GM23338 (cell line): ENCODE measurements at regions not wholly inside any gene's neighbourhood (a gene's known extent, or its start where the extent isn't known, plus 50 kb on each side); places are given as distances from the start of the nearest gene placed in this dataset.
A peak's percentile ranks its signal among the peaks of the same experiment; 100 is the strongest.

Source experiments
- ATAC-seq: fragments of 200-7000 bp; cut with Tn5 transposase; 3 replicates; pipeline ENCODE4 v1.9.1; 2020
- DNase-seq: peaks from one replicate; pipeline ENCODE4 v3.0.0-alpha.2; 2015; ENCODE audit warnings: low spot score
- H2AFZ ChIP-seq: fragments of 200-600 bp; sonication (generic); 2 replicates; pipeline ENCODE4 v1.8.0; 2016; ENCODE audit warnings: antibody characterized with exemption, mild to moderate bottlenecking, moderate library complexity
- H3F3A ChIP-seq: fragments of 200-600 bp; sonication (generic); replicated peaks from 2 replicates; pipeline ENCODE4 v1.8.0; 2017; ENCODE audit warnings: antibody characterized with exemption, mixed run types, low read depth
- H3K27ac ChIP-seq: fragments of 200-600 bp; sonication (generic); 2 replicates; pipeline ENCODE4 v1.6.1; 2016; ENCODE audit warnings: low read depth
- H3K27me3 ChIP-seq: fragments of 200-600 bp; sonication (generic); 2 replicates; pipeline ENCODE4 v1.8.0; 2016; ENCODE audit warnings: mild to moderate bottlenecking, mixed run types, moderate library complexity; ENCODE audit not compliant: insufficient read depth
- H3K36me3 ChIP-seq: fragments of 200-600 bp; sonication (generic); 2 replicates; pipeline ENCODE4 v1.8.0; 2016; ENCODE audit warnings: mild to moderate bottlenecking; ENCODE audit not compliant: insufficient read depth
- H3K4me1 ChIP-seq: fragments of 200-600 bp; sonication (generic); 2 replicates; pipeline ENCODE4 v1.8.0; 2016; ENCODE audit warnings: mild to moderate bottlenecking, moderate library complexity; ENCODE audit not compliant: insufficient read depth
- H3K4me2 ChIP-seq: fragments of 200-600 bp; sonication (generic); 2 replicates; pipeline ENCODE4 v1.7.1; 2017; ENCODE audit warnings: mixed run types
- H3K4me3 ChIP-seq: fragments of 200-600 bp; sonication (generic); 2 replicates; pipeline ENCODE4 v1.6.1; 2016; ENCODE audit warnings: mixed run types
- H3K79me2 ChIP-seq: fragments of 200-600 bp; sonication (generic); replicated peaks from 2 replicates; pipeline ENCODE4 v1.8.0; 2017; ENCODE audit warnings: mild to moderate bottlenecking; ENCODE audit not compliant: insufficient read depth
- H3K9me2 ChIP-seq: fragments of 200-600 bp; sonication (generic); 2 replicates; pipeline ENCODE4 v1.8.0; 2017; ENCODE audit not compliant: insufficient read depth
- H4K20me1 ChIP-seq: fragments of 200-600 bp; sonication (generic); replicated peaks from 2 replicates; pipeline ENCODE4 v1.8.0; 2017; ENCODE audit warnings: mild to moderate bottlenecking; ENCODE audit not compliant: insufficient read depth
- H3K27ac Mint-ChIP-seq: 2 replicates; pipeline ENCODE4 v1.8.0; 2020; ENCODE audit warnings: inconsistent platforms, mild to moderate bottlenecking, moderate library complexity, mixed read lengths
- H3K27me3 Mint-ChIP-seq: 3 replicates; pipeline ENCODE4 v1.8.0; 2022; ENCODE audit warnings: low read depth, mild to moderate bottlenecking, moderate library complexity, mixed read lengths, inconsistent platforms; ENCODE audit not compliant: insufficient read depth, poor library complexity
- H3K36me3 Mint-ChIP-seq: 3 replicates; pipeline ENCODE4 v1.8.0; 2021; ENCODE audit warnings: low read depth, mild to moderate bottlenecking, inconsistent platforms, moderate library complexity, mixed read lengths
- H3K4me1 Mint-ChIP-seq: 3 replicates; pipeline ENCODE4 v1.8.0; 2020; ENCODE audit warnings: mild to moderate bottlenecking, inconsistent platforms, mixed read lengths
- H3K4me3 Mint-ChIP-seq: 3 replicates; pipeline ENCODE4 v1.8.0; 2021; ENCODE audit warnings: moderate library complexity, mild to moderate bottlenecking, inconsistent platforms, mixed read lengths
- H3K9me3 Mint-ChIP-seq: 3 replicates; pipeline ENCODE4 v1.8.0; 2020; ENCODE audit warnings: moderate library complexity, mild to moderate bottlenecking, inconsistent platforms, mixed read lengths
- CREB1 ChIP-seq: fragments of 250-450 bp; sonication (Bioruptor Pico); IDR thresholded peaks from 2 replicates; pipeline ENCODE4 v1.5.0; 2020; ENCODE audit warnings: low read depth, mild to moderate bottlenecking, moderate library complexity
- EZH2phosphoT487 ChIP-seq: fragments of 200-600 bp; sonication (generic); IDR thresholded peaks from one replicate; pipeline ENCODE4 v1.8.1; 2018; ENCODE audit warnings: antibody characterized with exemption; ENCODE audit not compliant: unreplicated experiment
- POLR2AphosphoS5 ChIP-seq: IDR thresholded peaks from 2 replicates; pipeline ENCODE4 v1.6.1; 2016; ENCODE audit warnings: antibody characterized with exemption, low read depth
- ZNF331 ChIP-seq: fragments of 250-450 bp; sonication (Bioruptor Pico); IDR thresholded peaks from 2 replicates; pipeline ENCODE4 v1.5.0; 2020; ENCODE audit warnings: low read depth, mild to moderate bottlenecking, moderate library complexity
- TF ChIP-seq, protein P1 (sequence below): IDR thresholded peaks from 2 replicates; pipeline ENCODE4 v1.6.1; 2016; ENCODE audit warnings: antibody characterized with exemption
- TF ChIP-seq, protein P2 (sequence below): fragments of 250-450 bp; sonication (Bioruptor Pico); IDR thresholded peaks from 2 replicates; pipeline ENCODE4 v1.5.0; 2020; ENCODE audit warnings: mild to moderate bottlenecking, moderate library complexity
- TF ChIP-seq, protein P3 (sequence below), 2 experiments: fragments of 200-600 bp in 1 of 2; sonication (generic) in 1 of 2; conservative IDR thresholded peaks; 2 replicates each; pipeline versions ENCODE4 v1.5.1 to v1.6.1; 2016 to 2017; ENCODE audit warnings: antibody characterized with exemption in 2 of 2, low read depth in 2 of 2, mild to moderate bottlenecking in 2 of 2, moderate library complexity in 1 of 2

DNA sequence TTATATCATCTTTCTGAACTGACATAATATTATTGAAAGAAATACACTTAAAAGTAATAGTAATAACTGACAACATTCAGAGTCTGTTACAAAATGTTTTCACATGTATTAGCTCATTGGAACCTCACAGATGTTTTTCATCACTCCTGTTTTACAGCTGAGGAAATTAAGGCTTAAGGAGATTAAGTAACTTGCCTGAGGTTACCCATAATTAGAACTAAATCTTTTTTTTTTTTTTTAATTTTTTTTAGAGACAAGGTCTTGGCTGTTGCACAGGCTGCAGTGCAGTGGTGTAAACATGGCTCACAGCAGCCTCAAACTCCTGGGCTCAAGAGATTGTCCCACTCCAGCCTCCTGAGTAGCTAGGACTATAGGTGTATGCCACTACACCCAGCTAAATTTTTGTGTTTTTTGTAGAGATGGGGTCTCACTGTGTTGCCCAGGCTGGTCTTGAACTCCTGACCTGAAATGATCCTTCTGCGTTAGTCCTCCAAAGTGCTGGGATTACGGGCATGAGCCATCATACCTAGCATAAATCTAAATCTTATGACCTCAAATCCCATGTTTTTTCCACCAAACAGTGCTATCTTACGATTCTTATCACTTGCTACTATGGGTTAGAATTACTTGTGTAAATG, 64.7 kb upstream of the MACF1 start:
- H3K27me3 Mint-ChIP-seq = peaks cover 5% of the 10 kb centered on the region
- peaks cover 14% of the 10 kb centered on the region; the same call in 1 of the 3 replicates for H3K36me3 Mint-ChIP-seq
- peaks cover 36% of the 10 kb centered on the region for H3K4me1 ChIP-seq
- H2AFZ ChIP-seq = no peak overlapping the region
- peaks cover 51% of the 10 kb centered on the region for H3K4me1 Mint-ChIP-seq
- H3F3A ChIP-seq = peaks cover 16% of the 10 kb centered on the region
- no peaks in the 10 kb centered on the region for H3K27me3 ChIP-seq
- DNase-seq = no peak
- H3K27ac Mint-ChIP-seq = no peak overlapping the region
- no peak for ATAC-seq
- TF ChIP-seq, protein P1, sequence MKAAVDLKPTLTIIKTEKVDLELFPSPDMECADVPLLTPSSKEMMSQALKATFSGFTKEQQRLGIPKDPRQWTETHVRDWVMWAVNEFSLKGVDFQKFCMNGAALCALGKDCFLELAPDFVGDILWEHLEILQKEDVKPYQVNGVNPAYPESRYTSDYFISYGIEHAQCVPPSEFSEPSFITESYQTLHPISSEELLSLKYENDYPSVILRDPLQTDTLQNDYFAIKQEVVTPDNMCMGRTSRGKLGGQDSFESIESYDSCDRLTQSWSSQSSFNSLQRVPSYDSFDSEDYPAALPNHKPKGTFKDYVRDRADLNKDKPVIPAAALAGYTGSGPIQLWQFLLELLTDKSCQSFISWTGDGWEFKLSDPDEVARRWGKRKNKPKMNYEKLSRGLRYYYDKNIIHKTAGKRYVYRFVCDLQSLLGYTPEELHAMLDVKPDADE = no peak
- TF ChIP-seq POLR2AphosphoS5 (no peak), ZNF331 (CRISPR knock-in tag) (no peak)
- no peaks in the 10 kb centered on the region for H3K36me3 ChIP-seq
- peaks cover 90% of the 10 kb centered on the region for H3K79me2 ChIP-seq
- H3K4me3 Mint-ChIP-seq = no peak overlapping the region
- H3K9me2 ChIP-seq = no peaks in the 10 kb centered on the region
- H3K27ac ChIP-seq = peak overlapping the region; percentile 99
- no peak overlapping the region for H3K4me2 ChIP-seq
- H3K4me3 ChIP-seq = no peak overlapping the region
- no peaks in the 10 kb centered on the region for H3K9me3 Mint-ChIP-seq
- H4K20me1 ChIP-seq = no peaks in the 10 kb centered on the region

DNA sequence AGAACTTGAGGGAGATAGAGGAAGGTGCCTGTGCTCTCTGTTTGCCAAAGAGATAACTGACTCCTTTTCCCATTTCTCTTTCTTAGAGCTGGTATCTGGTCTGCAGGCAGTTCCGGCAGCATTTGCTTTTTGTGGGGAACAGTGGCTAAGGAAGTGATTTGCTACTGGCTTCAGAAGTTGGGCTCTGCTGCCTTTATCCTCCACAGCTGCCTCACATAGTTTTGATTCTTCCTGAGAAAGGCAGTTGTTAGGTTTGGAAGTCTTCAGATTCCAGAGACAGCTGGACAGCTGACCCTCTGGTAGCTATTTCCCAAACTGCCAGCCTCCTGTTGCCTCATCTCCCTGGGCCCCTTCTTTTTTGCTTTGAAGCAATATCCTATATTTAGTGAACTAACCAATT, 62.6 kb upstream of the MACF1 start:
- peaks cover 5% of the 10 kb centered on the region for H3K27me3 Mint-ChIP-seq
- H3K9me3 Mint-ChIP-seq = no peaks in the 10 kb centered on the region
- peaks cover 39% of the 10 kb centered on the region for H3K4me1 ChIP-seq
- H3K36me3 Mint-ChIP-seq = peaks cover 7% of the 10 kb centered on the region; the same call in 1 of the 3 replicates
- peaks cover 50% of the 10 kb centered on the region for H3K4me1 Mint-ChIP-seq
- H3K27me3 ChIP-seq = no peaks in the 10 kb centered on the region
- no peaks in the 10 kb centered on the region for H4K20me1 ChIP-seq
- H3K27ac ChIP-seq = peak overlapping the region; percentile 99
- peak overlapping the region; percentile 64 for H3K4me2 ChIP-seq
- H2AFZ ChIP-seq = no peak overlapping the region
- H3K4me3 ChIP-seq = peak overlapping the region; percentile 28; the same call in 1 of the 2 replicates
- peak overlapping the region; percentile 81 for H3K27ac Mint-ChIP-seq
- H3K4me3 Mint-ChIP-seq = peak overlapping the region; percentile 30; the same call in 1 of the 3 replicates
- no peaks in the 10 kb centered on the region for H3K9me2 ChIP-seq
- TF ChIP-seq EZH2phosphoT487 = no peak
- no peak for TF ChIP-seq CREB1
- TF ChIP-seq, protein P2, sequence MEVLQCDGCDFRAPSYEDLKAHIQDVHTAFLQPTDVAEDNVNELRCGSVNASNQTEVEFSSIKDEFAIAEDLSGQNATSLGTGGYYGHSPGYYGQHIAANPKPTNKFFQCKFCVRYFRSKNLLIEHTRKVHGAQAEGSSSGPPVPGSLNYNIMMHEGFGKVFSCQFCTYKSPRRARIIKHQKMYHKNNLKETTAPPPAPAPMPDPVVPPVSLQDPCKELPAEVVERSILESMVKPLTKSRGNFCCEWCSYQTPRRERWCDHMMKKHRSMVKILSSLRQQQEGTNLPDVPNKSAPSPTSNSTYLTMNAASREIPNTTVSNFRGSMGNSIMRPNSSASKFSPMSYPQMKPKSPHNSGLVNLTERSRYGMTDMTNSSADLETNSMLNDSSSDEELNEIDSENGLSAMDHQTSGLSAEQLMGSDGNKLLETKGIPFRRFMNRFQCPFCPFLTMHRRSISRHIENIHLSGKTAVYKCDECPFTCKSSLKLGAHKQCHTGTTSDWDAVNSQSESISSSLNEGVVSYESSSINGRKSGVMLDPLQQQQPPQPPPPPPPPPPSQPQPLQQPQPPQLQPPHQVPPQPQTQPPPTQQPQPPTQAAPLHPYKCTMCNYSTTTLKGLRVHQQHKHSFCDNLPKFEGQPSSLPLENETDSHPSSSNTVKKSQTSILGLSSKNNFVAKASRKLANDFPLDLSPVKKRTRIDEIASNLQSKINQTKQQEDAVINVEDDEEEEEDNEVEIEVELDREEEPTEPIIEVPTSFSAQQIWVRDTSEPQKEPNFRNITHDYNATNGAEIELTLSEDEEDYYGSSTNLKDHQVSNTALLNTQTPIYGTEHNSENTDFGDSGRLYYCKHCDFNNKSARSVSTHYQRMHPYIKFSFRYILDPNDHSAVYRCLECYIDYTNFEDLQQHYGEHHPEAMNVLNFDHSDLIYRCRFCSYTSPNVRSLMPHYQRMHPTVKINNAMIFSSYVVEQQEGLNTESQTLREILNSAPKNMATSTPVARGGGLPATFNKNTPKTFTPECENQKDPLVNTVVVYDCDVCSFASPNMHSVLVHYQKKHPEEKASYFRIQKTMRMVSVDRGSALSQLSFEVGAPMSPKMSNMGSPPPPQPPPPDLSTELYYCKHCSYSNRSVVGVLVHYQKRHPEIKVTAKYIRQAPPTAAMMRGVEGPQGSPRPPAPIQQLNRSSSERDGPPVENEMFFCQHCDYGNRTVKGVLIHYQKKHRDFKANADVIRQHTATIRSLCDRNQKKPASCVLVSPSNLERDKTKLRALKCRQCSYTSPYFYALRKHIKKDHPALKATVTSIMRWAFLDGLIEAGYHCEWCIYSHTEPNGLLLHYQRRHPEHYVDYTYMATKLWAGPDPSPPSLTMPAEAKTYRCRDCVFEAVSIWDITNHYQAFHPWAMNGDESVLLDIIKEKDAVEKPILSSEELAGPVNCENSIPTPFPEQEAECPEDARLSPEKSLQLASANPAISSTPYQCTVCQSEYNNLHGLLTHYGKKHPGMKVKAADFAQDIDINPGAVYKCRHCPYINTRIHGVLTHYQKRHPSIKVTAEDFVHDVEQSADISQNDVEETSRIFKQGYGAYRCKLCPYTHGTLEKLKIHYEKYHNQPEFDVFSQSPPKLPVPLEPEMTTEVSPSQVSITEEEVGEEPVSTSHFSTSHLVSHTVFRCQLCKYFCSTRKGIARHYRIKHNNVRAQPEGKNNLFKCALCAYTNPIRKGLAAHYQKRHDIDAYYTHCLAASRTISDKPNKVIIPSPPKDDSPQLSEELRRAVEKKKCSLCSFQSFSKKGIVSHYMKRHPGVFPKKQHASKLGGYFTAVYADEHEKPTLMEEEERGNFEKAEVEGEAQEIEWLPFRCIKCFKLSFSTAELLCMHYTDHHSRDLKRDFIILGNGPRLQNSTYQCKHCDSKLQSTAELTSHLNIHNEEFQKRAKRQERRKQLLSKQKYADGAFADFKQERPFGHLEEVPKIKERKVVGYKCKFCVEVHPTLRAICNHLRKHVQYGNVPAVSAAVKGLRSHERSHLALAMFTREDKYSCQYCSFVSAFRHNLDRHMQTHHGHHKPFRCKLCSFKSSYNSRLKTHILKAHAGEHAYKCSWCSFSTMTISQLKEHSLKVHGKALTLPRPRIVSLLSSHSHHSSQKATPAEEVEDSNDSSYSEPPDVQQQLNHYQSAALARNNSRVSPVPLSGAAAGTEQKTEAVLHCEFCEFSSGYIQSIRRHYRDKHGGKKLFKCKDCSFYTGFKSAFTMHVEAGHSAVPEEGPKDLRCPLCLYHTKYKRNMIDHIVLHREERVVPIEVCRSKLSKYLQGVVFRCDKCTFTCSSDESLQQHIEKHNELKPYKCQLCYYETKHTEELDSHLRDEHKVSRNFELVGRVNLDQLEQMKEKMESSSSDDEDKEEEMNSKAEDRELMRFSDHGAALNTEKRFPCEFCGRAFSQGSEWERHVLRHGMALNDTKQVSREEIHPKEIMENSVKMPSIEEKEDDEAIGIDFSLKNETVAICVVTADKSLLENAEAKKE (CRISPR knock-in tag) = peak; percentile 67; the same call in 1 of the 2 replicates
- TF ChIP-seq, protein P1 = no peak
- TF ChIP-seq, protein P3, sequence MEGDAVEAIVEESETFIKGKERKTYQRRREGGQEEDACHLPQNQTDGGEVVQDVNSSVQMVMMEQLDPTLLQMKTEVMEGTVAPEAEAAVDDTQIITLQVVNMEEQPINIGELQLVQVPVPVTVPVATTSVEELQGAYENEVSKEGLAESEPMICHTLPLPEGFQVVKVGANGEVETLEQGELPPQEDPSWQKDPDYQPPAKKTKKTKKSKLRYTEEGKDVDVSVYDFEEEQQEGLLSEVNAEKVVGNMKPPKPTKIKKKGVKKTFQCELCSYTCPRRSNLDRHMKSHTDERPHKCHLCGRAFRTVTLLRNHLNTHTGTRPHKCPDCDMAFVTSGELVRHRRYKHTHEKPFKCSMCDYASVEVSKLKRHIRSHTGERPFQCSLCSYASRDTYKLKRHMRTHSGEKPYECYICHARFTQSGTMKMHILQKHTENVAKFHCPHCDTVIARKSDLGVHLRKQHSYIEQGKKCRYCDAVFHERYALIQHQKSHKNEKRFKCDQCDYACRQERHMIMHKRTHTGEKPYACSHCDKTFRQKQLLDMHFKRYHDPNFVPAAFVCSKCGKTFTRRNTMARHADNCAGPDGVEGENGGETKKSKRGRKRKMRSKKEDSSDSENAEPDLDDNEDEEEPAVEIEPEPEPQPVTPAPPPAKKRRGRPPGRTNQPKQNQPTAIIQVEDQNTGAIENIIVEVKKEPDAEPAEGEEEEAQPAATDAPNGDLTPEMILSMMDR (conservative IDR thresholded peaks at IDR 0.05; ENCODE audit: low read depth in 2 of 2) = no peak
- peak; percentile 90 for DNase-seq
- H3K36me3 ChIP-seq = no peaks in the 10 kb centered on the region
- peaks cover 16% of the 10 kb centered on the region for H3F3A ChIP-seq
- ATAC-seq = peak; percentile 86
- peaks cover 90% of the 10 kb centered on the region for H3K79me2 ChIP-seq
